Gastroesophageal sphincter (tissue), 4 donors: ENCODE measurements at regions not wholly inside any gene's neighbourhood (a gene's known extent, or its start where the extent isn't known, plus 50 kb on each side); places are given as distances from the start of the nearest gene placed in this dataset.
"Not testable (repeated sequence)": the region's sequence is repeated elsewhere in the genome, so short reads cannot be mapped to it uniquely, and the experiment has no call there.

ENCODE experiments used
- ATAC-seq: fragments of 150-250 bp; one replicate; pipeline ENCODE4 v1.9.1; 2016; ENCODE audit warnings: mild to moderate bottlenecking, moderate library complexity
- H3K27ac ChIP-seq, 4 donors: fragments of 200-600 bp; sonication (generic) in 3 of 4; 1 replicate in 3 of 4; 2 replicates in 1 of 4; pipeline ENCODE4 v1.5.1; 2016 to 2019
- H3K27me3 ChIP-seq: fragments of 200-600 bp; sonication (generic); one replicate; pipeline ENCODE4 v1.5.1; 2019
- H3K36me3 ChIP-seq, 2 donors: fragments of 200-600 bp; sonication (generic); one replicate each; pipeline ENCODE4 v1.5.1; 2019; ENCODE audit warnings: control low read depth in 1 of 2
- H3K4me1 ChIP-seq, 3 donors: fragments of 200-600 bp; sonication (generic); 1 replicate in 2 of 3; 2 replicates in 1 of 3; pipeline ENCODE4 v1.5.1; 2016 to 2019; ENCODE audit warnings: control low read depth in 2 of 3
- H3K4me3 ChIP-seq, 2 donors: fragments of 200-600 bp; sonication (generic); one replicate each; pipeline ENCODE4 v1.5.1; 2019; ENCODE audit warnings: mild to moderate bottlenecking in 1 of 2, moderate library complexity in 1 of 2
- H3K9me3 ChIP-seq, 3 donors: fragments of 200-600 bp; sonication (generic); one replicate each; pipeline ENCODE4 v1.5.1; 2017 to 2019; ENCODE audit warnings: control low read depth in 2 of 3
- EP300 ChIP-seq: sonication (generic); formaldehyde crosslinking; IDR thresholded peaks from one replicate; pipeline ENCODE4 v1.6.1; 2017; ENCODE audit warnings: antibody characterized with exemption, mild to moderate bottlenecking
- POLR2A ChIP-seq, 2 donors: fragments of 450-650 bp; IDR thresholded peaks; one replicate each; pipeline ENCODE4 v1.6.1; 2017; ENCODE audit warnings: antibody characterized with exemption in 2 of 2, mild to moderate bottlenecking in 2 of 2, moderate library complexity in 1 of 2
- POLR2AphosphoS5 ChIP-seq: sonication (generic); formaldehyde crosslinking; IDR thresholded peaks from one replicate; pipeline ENCODE4 v1.6.1; 2017; ENCODE audit warnings: antibody characterized with exemption
- WGBS, 2 donors: methylation state at CpG; one replicate each; pipeline ENCODE4 v1.1.5; 2018; ENCODE audit warnings: low coverage in 1 of 2; 5-methylcytosine and 5-hydroxymethylcytosine counted together
- TF ChIP-seq, protein P1 (sequence below), 4 experiments: fragments of 200-600 bp in 2 of 4; fragments of 450-650 bp in 2 of 4; sonication (generic) in 1 of 4; IDR thresholded peaks; one replicate each; pipeline ENCODE4 v1.5.1; 2017 to 2019; ENCODE audit warnings: antibody characterized with exemption in 4 of 4, mild to moderate bottlenecking in 2 of 4, moderate library complexity in 2 of 4

DNA sequence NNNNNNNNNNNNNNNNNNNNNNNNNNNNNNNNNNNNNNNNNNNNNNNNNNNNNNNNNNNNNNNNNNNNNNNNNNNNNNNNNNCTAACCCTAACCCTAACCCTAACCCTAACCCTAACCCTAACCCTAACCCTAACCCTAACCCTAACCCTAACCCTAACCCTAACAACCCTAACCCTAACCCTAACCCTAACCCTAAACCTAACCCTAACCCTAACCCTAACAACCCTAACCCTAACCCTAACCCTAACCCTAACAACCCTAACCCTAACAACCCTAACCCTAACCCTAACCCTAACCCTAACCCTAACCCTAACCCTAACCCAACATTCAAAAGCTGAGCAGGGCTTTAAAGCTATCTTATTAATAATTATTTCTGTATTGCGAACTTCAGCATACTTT lies 182.5 kb upstream of the FAM20C start:
- H3K36me3 ChIP-seq, H3K27ac ChIP-seq, ATAC-seq, H3K27me3 ChIP-seq, H3K4me3 ChIP-seq, H3K9me3 ChIP-seq, H3K4me1 ChIP-seq: not testable (repeated sequence)
- WGBS, 2 donors: no CpG with 5 or more reads among the region's 1 CpG

DNA sequence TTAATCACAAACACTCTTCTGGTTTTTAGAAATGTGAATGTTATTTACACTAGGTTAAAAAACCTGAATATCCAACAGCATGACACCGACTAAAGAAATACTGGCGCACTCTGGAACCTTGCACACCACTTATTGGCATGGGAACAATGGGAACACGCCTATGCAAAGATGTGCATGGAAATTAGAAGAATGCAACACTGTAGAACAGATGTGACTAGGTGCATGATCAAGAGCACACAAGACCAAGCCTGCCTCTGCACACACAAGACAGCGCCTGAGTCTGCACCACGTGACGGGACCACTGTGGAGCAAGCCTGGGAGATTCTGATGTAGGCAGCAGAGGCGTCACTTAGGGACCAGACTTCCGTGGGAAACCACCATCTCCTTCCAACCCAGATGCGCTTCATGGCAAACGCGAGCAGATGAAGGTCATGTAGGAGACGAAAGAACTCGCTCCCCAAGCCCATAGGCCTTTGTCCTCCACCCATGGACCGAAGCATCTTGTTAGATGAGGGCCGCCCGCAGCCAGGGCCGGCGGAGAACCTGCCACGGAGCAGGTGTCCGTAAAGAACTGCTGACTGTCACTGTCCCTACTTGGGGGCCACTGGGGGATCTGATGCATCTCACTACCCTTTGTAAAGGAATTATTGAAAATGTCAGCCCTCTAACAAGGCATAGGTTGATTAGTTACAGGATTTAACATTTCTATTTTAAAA lies 159.6 kb upstream of the FAM20C start:
- H3K27me3 ChIP-seq, H3K4me3 ChIP-seq, H3K9me3 ChIP-seq, ATAC-seq, H3K4me1 ChIP-seq, H3K27ac ChIP-seq, H3K36me3 ChIP-seq: not testable (repeated sequence)
- WGBS, 2 donors: no CpG with 5 or more reads among the region's 20 CpGs

DNA sequence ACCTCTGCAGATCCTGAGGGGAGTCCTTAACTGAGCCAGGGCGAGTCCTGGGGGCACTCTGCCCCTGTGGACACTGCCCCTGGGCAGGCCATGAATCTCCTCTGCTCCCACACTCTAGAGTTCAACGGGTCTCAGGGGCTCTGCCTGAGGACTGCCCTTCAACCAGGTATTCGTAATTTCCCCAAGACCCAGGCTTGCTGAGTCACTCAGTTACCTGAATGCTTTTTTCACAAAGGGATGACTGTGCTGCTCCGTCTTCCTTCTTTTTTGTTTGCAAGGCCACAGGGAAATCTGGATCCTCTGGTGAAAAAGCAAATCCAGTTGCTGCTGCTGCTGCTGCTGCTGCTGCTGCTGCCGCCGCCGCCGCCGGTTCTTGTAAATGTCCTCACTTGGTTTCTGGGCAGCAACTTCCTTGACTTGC lies 157.2 kb upstream of the FAM20C start:
- H3K27ac ChIP-seq, H3K4me3 ChIP-seq, H3K27me3 ChIP-seq, H3K9me3 ChIP-seq, H3K36me3 ChIP-seq, H3K4me1 ChIP-seq, ATAC-seq: not testable (repeated sequence)
- WGBS, 2 donors: 67 to 76% methylated on average over 1 to 3 of the region's 9 CpGs

DNA sequence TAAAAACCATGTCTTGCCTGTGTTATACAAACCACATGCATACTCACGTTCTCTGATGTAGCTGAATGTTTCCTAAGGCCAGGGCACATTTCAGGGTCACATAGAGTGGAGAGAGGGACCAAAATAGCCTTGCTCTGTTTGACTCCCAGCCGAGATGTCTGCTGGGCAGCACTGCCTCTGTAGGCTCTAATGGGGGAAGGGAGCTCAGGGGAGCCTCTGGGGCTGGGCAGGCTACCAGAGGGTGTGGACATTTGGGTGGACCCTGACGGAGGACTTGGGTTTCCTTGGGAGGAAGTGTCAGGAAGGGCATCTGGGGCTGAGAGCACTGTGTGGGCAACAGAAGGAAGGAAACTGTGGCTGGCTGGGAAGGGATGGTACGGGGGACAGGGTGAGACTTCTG lies 155.8 kb upstream of the FAM20C start:
- not testable (repeated sequence) for H3K36me3 ChIP-seq, H3K9me3 ChIP-seq, H3K4me3 ChIP-seq, H3K4me1 ChIP-seq, H3K27ac ChIP-seq, H3K27me3 ChIP-seq
- peak; percentile 64 for ATAC-seq
- no CpG with 5 or more reads among the region's 4 CpGs for WGBS, 2 donors

DNA sequence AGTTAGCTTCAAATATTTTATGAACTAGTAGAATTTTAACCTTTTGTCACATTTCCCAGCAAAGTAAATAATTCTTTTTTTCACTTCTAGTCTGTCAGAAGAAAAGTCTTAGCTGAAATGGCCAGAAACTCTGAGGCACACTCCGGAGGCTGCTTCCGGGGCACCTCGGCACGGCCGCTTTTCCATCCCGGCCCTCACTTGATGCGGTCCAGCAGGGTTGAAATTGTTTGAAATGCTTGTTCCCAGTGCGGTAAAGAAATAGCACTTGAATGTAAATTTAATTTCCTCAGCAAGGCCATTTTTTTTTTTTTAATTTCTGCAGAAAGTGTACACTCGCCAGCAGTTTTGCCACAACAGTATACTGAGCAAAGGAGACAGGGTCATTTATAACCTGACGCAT lies 154.7 kb upstream of the FAM20C start:
- not testable (repeated sequence) for ATAC-seq, H3K27me3 ChIP-seq, H3K36me3 ChIP-seq, H3K9me3 ChIP-seq, H3K4me3 ChIP-seq, H3K4me1 ChIP-seq, H3K27ac ChIP-seq
- WGBS, 2 donors: 93 to 95% methylated on average over 3 to 7 of the region's 10 CpGs

DNA sequence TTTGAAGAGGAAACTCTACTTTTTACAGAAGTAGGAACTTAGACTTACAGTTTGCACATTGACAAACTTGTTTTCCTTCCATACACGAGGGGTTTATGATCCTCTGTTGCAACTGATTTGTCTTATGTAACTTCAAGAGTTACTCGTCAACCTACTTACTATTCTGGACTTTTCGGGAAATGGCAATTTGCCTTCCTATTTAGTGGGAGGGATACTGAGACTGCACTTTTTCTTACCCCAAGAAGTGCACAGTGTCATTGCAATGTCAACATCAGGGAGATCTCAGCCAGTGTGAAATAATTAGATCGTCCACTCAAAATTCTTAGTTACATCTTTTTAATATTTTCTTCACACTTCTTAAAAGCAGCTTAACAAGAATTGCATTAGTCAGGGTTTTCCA lies 153.9 kb upstream of the FAM20C start:
- H3K27ac ChIP-seq, H3K27me3 ChIP-seq, H3K36me3 ChIP-seq, H3K4me1 ChIP-seq, H3K9me3 ChIP-seq, H3K4me3 ChIP-seq: not testable (repeated sequence)
- no CpG with 5 or more reads among the region's 4 CpGs for WGBS, 2 donors
- ATAC-seq: peak; percentile 57

DNA sequence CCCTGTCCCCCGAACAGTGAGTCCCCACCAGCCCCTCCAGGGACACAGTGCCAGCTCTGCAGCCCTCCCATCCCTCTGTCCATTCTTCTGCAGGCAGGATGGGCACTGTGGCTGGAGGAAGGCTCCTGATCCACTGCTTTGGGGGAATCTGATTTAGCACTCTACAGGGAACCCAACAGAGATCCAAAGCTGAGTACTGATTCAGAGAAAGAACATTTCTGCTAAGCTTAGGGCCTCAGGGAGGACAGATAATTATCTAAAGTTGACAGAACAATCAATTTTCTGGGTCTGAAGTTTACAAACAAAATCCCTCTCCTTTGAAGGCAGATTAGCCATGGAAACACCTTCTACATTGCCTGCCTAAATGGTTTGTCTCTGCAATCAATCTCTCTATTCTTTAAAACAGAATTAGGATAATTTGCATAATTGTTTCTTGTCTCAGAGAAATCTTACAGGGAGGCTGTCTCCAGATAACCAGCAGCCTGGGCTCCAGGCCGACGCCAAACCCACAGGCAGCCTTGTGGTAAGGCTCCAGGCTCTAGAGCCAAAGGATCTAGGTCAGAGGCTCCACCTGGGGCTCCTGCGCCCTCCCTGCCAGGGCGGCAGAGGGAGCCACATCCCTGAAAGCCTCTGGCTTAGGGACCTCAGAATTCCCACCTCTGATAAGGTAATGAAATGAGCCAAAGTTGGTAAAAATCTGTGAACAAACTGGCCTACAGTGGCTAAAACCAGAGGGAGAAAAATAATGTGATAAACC lies 152.2 kb upstream of the FAM20C start:
- H3K36me3 ChIP-seq, H3K27ac ChIP-seq, H3K4me1 ChIP-seq, H3K4me3 ChIP-seq, H3K9me3 ChIP-seq, ATAC-seq: not testable (repeated sequence)
- peaks cover 21% of the 10 kb centered on the region for H3K27me3 ChIP-seq
- no CpG with 5 or more reads among the region's 5 CpGs for WGBS, 2 donors

DNA sequence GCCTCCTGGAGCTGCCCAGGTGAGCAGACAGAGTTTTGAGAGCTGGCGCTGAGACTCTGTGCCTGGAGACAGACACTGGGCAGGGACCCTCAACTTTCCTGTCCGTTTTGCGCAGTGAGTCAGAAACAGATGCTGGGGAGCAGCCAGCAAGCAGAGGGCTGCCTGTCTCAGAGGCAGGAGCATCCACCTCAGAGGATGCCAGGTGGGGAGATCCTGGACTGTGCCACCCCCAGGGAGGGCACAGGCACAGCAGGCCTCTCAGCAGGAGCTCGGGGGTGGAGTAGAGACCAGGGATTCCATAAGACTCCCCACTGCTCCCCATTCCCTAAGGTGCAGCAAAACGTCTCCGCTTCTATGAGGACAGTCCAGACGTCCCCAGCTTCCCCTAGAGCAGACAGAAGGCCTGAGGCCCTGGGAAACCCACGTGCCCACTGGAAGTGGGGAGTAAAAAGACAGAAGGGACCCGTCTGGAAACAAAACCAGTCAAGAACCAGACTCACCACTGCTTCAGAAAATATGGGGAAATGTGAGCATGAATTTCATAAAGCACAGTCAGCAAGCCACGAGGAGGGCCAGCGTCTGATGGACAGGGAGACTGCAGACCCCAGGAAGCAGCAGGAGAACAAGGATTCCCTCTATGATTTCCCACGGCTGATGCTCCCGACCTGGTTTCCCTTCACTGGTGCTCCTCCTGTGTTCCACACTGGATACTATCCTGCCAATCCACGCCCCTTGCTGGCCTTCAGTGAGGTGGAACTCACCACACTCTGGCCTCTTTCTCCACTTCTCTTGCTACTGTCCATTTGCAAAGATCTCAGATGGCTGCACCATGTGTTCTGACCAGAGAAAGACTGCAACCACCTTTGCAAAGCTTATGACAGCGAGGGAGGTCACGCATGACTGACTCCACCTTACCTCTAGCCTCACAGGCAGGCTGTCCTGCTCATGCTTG lies 151.3 kb upstream of the FAM20C start:
- Histone ChIP-seq H3K4me1 (no peaks in the 10 kb centered on the region), H3K27ac (no peak overlapping the region), H3K9me3 (no peaks in the 10 kb centered on the region), H3K36me3 (no peaks in the 10 kb centered on the region), H3K27me3 (peaks cover 21% of the 10 kb centered on the region), H3K4me3 (no peak overlapping the region)
- 72 to 87% methylated on average over 2 to 7 of the region's 16 CpGs for WGBS, 2 donors
- TF ChIP-seq EP300 (no peak), POLR2A (IDR thresholded peaks at IDR 0.05) (no peak), POLR2AphosphoS5 (no peak)
- TF ChIP-seq, protein P1, sequence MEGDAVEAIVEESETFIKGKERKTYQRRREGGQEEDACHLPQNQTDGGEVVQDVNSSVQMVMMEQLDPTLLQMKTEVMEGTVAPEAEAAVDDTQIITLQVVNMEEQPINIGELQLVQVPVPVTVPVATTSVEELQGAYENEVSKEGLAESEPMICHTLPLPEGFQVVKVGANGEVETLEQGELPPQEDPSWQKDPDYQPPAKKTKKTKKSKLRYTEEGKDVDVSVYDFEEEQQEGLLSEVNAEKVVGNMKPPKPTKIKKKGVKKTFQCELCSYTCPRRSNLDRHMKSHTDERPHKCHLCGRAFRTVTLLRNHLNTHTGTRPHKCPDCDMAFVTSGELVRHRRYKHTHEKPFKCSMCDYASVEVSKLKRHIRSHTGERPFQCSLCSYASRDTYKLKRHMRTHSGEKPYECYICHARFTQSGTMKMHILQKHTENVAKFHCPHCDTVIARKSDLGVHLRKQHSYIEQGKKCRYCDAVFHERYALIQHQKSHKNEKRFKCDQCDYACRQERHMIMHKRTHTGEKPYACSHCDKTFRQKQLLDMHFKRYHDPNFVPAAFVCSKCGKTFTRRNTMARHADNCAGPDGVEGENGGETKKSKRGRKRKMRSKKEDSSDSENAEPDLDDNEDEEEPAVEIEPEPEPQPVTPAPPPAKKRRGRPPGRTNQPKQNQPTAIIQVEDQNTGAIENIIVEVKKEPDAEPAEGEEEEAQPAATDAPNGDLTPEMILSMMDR (IDR thresholded peaks at IDR 0.05): no peak
- ATAC-seq: no peak
